ENCODE measurements at regions not wholly inside any gene's neighbourhood (a gene's known extent, or its start where the extent isn't known, plus 50 kb on each side); places are given as distances from the start of the nearest gene placed in this dataset.

- no peak for DNase-seq
- H3K27ac ChIP-seq (ENCODE audit: low read length) = no peak overlapping the region
- no peaks in the 10 kb centered on the region for H3K9me3 ChIP-seq (ENCODE audit: control insufficient read depth, low read depth, low read length)
- H3K4me3 ChIP-seq (ENCODE audit: low read length) = no peak overlapping the region
- H3K27me3 ChIP-seq (ENCODE audit: control insufficient read depth, insufficient read depth, low read length) = no peaks in the 10 kb centered on the region
- no peaks in the 10 kb centered on the region for H3K36me3 ChIP-seq (ENCODE audit: control insufficient read depth, insufficient read depth, low read length)
- no CpG with 5 or more reads among the region's 4 CpGs for WGBS (ENCODE audit: insufficient coverage, low lambda C conversion rate)
- no peaks in the 10 kb centered on the region for H3K4me1 ChIP-seq (ENCODE audit: control insufficient read depth, insufficient read depth, low read length)
These were observed 246.6 kb downstream of the TBXT start for GRCh38 chr6:165920896-165921671.

- Histone ChIP-seq H3K36me3 (ENCODE audit: control insufficient read depth, insufficient read depth, low read length) (no peaks in the 10 kb centered on the region), H3K9me3 (ENCODE audit: control insufficient read depth, low read depth, low read length) (no peaks in the 10 kb centered on the region), H3K27me3 (ENCODE audit: control insufficient read depth, insufficient read depth, low read length) (no peaks in the 10 kb centered on the region), H3K27ac (ENCODE audit: low read length) (no peak overlapping the region), H3K4me1 (ENCODE audit: control insufficient read depth, insufficient read depth, low read length) (no peaks in the 10 kb centered on the region), H3K4me3 (ENCODE audit: low read length) (no peak overlapping the region)
- no CpG with 5 or more reads among the region's 14 CpGs for WGBS (ENCODE audit: insufficient coverage, low lambda C conversion rate)
- DNase-seq = no peak
These were observed 250.1 kb downstream of the TBXT start for GRCh38 chr6:165917576-165917975.

DNA sequence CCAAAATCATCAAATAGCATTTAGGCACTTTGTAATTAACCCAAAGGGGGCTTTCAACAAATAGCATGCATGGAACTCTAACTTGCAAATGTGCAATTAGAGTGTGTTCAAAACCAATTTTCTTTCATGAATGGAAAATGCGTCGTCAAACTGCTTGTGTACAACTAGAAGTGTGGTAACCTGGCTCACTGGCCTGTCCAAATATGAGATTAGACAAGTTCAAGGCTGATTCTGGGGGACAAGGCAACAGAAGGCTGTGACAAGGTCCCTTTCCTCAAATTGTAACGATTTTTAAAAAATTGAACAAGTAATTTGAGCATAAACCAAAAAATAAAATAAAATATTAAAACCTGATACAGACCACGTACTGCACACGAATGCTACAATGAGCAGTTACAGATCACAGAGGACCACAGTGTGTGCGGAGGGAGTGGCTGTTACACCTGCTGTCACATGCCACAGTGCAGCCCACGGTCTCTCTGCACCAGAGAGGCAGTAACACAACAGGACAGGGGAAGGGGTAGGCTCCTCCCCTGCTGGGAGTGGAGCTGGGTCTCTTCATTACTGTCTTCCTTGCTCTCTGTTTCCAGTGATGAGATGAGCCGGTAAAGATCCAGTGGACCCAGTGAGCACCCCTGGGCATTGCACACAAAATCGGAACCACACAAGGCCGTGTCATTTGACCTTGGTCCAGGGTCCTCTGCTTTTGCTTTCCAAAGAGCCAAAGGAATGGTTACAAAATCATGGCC is 252.2 kb upstream of the PDE10A start:
- H3K27ac ChIP-seq (ENCODE audit: low read length) = no peak overlapping the region
- no peaks in the 10 kb centered on the region for H3K36me3 ChIP-seq (ENCODE audit: control insufficient read depth, insufficient read depth, low read length)
- H3K27me3 ChIP-seq (ENCODE audit: control insufficient read depth, insufficient read depth, low read length) = no peaks in the 10 kb centered on the region
- H3K9me3 ChIP-seq (ENCODE audit: control insufficient read depth, low read depth, low read length) = no peaks in the 10 kb centered on the region
- no peaks in the 10 kb centered on the region for H3K4me1 ChIP-seq (ENCODE audit: control insufficient read depth, insufficient read depth, low read length)
- H3K4me3 ChIP-seq (ENCODE audit: low read length) = no peak overlapping the region
- no peak for DNase-seq
- WGBS (ENCODE audit: insufficient coverage, low lambda C conversion rate) = 89% methylated on average over 5 of the region's 10 CpGs

DNA sequence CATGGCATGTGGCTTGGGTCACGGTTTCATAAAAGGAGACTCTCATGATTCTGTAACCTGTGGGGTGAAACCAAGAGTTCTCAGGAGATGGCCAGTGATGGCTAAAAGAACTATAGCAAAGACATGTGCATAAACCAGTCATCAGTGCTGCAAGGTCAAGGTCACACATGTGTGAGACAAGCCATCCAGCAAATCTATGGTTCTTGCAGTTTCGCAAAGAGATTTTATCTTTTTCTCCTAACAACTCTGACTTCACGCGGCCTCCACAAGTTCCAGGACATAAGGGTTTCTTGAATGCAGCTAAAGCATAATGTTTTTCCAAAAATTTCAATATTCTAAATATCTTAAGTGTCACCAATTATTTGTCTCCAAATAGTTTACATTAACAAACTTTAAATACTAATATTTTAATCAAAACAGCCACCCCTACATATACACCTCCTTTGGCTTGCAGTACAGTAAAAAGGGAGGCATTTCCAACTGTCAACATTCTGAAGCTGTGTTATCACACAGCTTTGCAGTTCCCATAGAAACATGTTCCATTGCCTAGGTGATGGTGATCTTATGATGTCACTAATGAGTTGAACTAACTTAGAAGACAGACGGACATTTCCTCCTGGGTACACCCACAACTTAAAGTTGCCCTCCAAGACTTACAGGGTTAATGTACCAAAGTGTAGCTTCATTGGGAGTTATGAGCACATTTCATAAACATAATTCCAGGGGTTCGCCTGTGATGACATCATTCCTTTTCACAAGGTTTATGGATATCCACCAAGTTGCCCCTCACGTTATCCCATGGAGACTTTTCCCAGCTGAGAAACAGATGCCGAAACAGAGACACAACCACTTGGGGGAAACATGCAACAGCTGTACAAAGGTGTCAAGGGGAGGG is 250.9 kb upstream of the PDE10A start:
- Histone ChIP-seq H3K4me3 (ENCODE audit: low read length) (no peak overlapping the region), H3K27ac (ENCODE audit: low read length) (no peak overlapping the region), H3K4me1 (ENCODE audit: control insufficient read depth, insufficient read depth, low read length) (no peaks in the 10 kb centered on the region), H3K27me3 (ENCODE audit: control insufficient read depth, insufficient read depth, low read length) (peaks cover 2% of the 10 kb centered on the region), H3K36me3 (ENCODE audit: control insufficient read depth, insufficient read depth, low read length) (no peaks in the 10 kb centered on the region), H3K9me3 (ENCODE audit: control insufficient read depth, low read depth, low read length) (no peaks in the 10 kb centered on the region)
- peak in 1 of 2 donors; percentile 8 for DNase-seq
- no CpG with 5 or more reads among the region's 8 CpGs for WGBS (ENCODE audit: insufficient coverage, low lambda C conversion rate)

- no peak overlapping the region for H3K27ac ChIP-seq (ENCODE audit: low read length)
- peaks cover 2% of the 10 kb centered on the region for H3K27me3 ChIP-seq (ENCODE audit: control insufficient read depth, insufficient read depth, low read length)
- no peaks in the 10 kb centered on the region for H3K36me3 ChIP-seq (ENCODE audit: control insufficient read depth, insufficient read depth, low read length)
- no CpG with 5 or more reads among the region's 11 CpGs for WGBS (ENCODE audit: insufficient coverage, low lambda C conversion rate)
- H3K4me1 ChIP-seq (ENCODE audit: control insufficient read depth, insufficient read depth, low read length) = peaks cover 4% of the 10 kb centered on the region
- H3K9me3 ChIP-seq (ENCODE audit: control insufficient read depth, low read depth, low read length) = no peaks in the 10 kb centered on the region
- H3K4me3 ChIP-seq (ENCODE audit: low read length) = no peak overlapping the region
- no peak for DNase-seq
These were observed 247.3 kb upstream of the PDE10A start for GRCh38 chr6:165910184-165910966.

DNA sequence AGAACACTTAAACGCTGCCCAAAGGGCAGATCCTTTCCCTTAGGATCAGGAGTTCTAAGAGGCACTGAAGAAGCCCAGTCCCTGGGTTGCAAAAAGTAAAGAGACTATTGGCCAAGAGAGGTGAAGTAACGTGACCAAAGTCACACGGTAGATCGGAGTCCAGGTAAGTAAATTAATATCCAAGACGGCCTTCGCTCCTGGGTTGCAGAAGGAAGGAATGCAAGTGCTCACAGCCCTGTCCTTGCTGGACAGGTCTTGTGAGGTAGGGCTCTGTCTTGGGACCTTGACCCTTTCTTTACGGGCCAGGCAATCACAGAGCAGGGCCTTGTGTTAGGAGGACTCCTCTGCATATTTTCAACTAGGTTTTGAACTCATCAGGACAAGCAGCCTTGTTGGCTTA is 243.7 kb upstream of the PDE10A start:
- 60% methylated on average over 3 of the region's 7 CpGs for WGBS (ENCODE audit: insufficient coverage, low lambda C conversion rate)
- Histone ChIP-seq H3K27ac (ENCODE audit: low read length) (no peak overlapping the region), H3K27me3 (ENCODE audit: control insufficient read depth, insufficient read depth, low read length) (peaks cover 2% of the 10 kb centered on the region)

DNA sequence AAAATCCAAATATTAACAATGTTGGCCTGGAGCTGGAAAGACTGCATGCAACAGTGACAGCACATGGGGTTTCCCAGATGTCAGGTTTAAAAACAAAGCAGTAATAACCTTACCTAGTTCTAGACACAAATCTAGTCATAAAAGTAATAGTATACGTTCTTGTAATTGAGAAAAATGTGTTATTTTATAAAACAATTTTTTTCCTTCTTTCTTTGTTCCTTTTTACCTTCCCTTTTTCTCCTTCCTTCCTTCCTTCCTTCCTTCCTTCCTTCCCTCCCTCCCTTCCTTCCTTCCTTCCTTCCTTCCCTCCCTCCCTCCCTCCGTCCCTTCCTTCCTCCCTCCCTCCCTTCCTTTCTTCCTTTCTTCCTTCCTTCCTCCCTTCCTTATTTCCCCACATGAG is 242.7 kb upstream of the PDE10A start:
- H3K4me3 ChIP-seq (ENCODE audit: low read length) = no peak overlapping the region
- H3K4me1 ChIP-seq (ENCODE audit: control insufficient read depth, insufficient read depth, low read length) = peaks cover 4% of the 10 kb centered on the region
- no peaks in the 10 kb centered on the region for H3K9me3 ChIP-seq (ENCODE audit: control insufficient read depth, low read depth, low read length)
- no peaks in the 10 kb centered on the region for H3K36me3 ChIP-seq (ENCODE audit: control insufficient read depth, insufficient read depth, low read length)
- no peak overlapping the region for H3K27ac ChIP-seq (ENCODE audit: low read length)
- no peak for DNase-seq
- whole genome bisulfite sequencing (ENCODE audit: insufficient coverage, low lambda C conversion rate) = 100% methylated on average over 1 of the region's 2 CpGs
- peaks cover 2% of the 10 kb centered on the region for H3K27me3 ChIP-seq (ENCODE audit: control insufficient read depth, insufficient read depth, low read length)

More for the DNA sequence above, 243.7 kb upstream of the PDE10A start:
- Histone ChIP-seq H3K36me3 (ENCODE audit: control insufficient read depth, insufficient read depth, low read length) (no peaks in the 10 kb centered on the region), H3K4me1 (ENCODE audit: control insufficient read depth, insufficient read depth, low read length) (peaks cover 4% of the 10 kb centered on the region), H3K4me3 (ENCODE audit: low read length) (no peak overlapping the region), H3K9me3 (ENCODE audit: control insufficient read depth, low read depth, low read length) (no peaks in the 10 kb centered on the region)
- DNase-seq = peak; percentile 66

- Histone ChIP-seq H3K27me3 (ENCODE audit: control insufficient read depth, insufficient read depth, low read length) (no peaks in the 10 kb centered on the region), H3K36me3 (ENCODE audit: control insufficient read depth, insufficient read depth, low read length) (no peaks in the 10 kb centered on the region), H3K4me3 (ENCODE audit: low read length) (no peak overlapping the region), H3K9me3 (ENCODE audit: control insufficient read depth, low read depth, low read length) (no peaks in the 10 kb centered on the region), H3K4me1 (ENCODE audit: control insufficient read depth, insufficient read depth, low read length) (no peaks in the 10 kb centered on the region), H3K27ac (ENCODE audit: low read length) (no peak overlapping the region)
- no CpG with 5 or more reads among the region's 10 CpGs for WGBS (ENCODE audit: insufficient coverage, low lambda C conversion rate)
- no peak for DNase-seq
These were observed 237.9 kb upstream of the PDE10A start for GRCh38 chr6:165900970-165901369.

DNA sequence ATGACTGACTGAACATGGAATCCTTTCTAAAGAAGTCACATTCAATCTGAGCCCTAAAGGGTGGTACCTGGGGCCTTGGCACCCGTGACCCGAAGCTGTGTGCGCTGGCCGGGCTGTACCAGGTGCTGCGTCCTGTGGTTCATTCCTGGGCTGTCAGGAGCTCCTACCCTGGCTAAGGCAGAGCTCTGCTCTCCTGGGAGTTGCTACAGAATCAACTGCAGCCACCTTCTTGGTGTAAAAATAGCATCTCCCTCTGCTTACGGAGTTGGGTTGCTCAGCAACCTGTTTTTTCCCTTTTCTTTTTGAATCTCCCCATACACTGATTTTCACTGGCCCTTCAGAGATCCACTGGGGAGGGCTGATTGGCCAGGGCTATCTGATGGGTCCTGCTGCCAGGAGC is 236.6 kb upstream of the PDE10A start:
- Histone ChIP-seq H3K36me3 (ENCODE audit: control insufficient read depth, insufficient read depth, low read length) (no peaks in the 10 kb centered on the region), H3K4me3 (ENCODE audit: low read length) (no peak overlapping the region), H3K27ac (ENCODE audit: low read length) (no peak overlapping the region), H3K27me3 (ENCODE audit: control insufficient read depth, insufficient read depth, low read length) (no peaks in the 10 kb centered on the region), H3K4me1 (ENCODE audit: control insufficient read depth, insufficient read depth, low read length) (no peaks in the 10 kb centered on the region), H3K9me3 (ENCODE audit: control insufficient read depth, low read depth, low read length) (no peaks in the 10 kb centered on the region)
- DNase-seq = no peak
- WGBS (ENCODE audit: insufficient coverage, low lambda C conversion rate) = no CpG with 5 or more reads among the region's 6 CpGs
